ENCODE measurements at regions not wholly inside any gene's neighbourhood (a gene's known extent, or its start where the extent isn't known, plus 50 kb on each side); places are given as distances from the start of the nearest gene placed in this dataset.
"Not testable (repeated sequence)": the region's sequence is repeated elsewhere in the genome, so short reads cannot be mapped to it uniquely, and the experiment has no call there.

- no peak for DNase-seq (ENCODE audit: low read depth in 2 of 2)
Observed at GRCh38 chr6:140462076-140462452, 1087.6 kb upstream of the CITED2 start.

GRCh38 chr6:140460267-140460666 is 1085.8 kb upstream of the CITED2 start:
- no peak for DNase-seq (ENCODE audit: low read depth in 2 of 2)

GRCh38 chr6:140459209-140459608 is 1084.8 kb upstream of the CITED2 start:
- DNase-seq (ENCODE audit: low read depth in 2 of 2), result no peak

- no peak for DNase-seq (ENCODE audit: low read depth in 2 of 2)
Observed at GRCh38 chr6:140446241-140446640, 1071.8 kb upstream of the CITED2 start.

- DNase-seq (ENCODE audit: low read depth in 2 of 2), result no peak
Observed at GRCh38 chr6:140445474-140446004, 1071.1 kb upstream of the CITED2 start.

- DNase-seq (ENCODE audit: low read depth in 2 of 2), result not testable (repeated sequence)
Observed at GRCh38 chr6:140443112-140443511, 1068.7 kb upstream of the CITED2 start.

- DNase-seq (ENCODE audit: low read depth in 2 of 2), result no peak
Observed at GRCh38 chr6:140441256-140441655, 1066.8 kb upstream of the CITED2 start.

GRCh38 chr6:140440223-140440835 is 1065.9 kb upstream of the CITED2 start:
- no peak for DNase-seq (ENCODE audit: low read depth in 2 of 2)

- no peak for DNase-seq (ENCODE audit: low read depth in 2 of 2)
Observed at GRCh38 chr6:140438346-140438735, 1063.9 kb upstream of the CITED2 start.

- no peak for DNase-seq (ENCODE audit: low read depth in 2 of 2)
Observed at GRCh38 chr6:140437619-140438345, 1063.3 kb upstream of the CITED2 start.

- DNase-seq (ENCODE audit: low read depth in 2 of 2), result no peak
Observed at GRCh38 chr6:140436023-140436811, 1061.8 kb upstream of the CITED2 start.

- DNase-seq (ENCODE audit: low read depth in 2 of 2), result no peak
Observed at GRCh38 chr6:140434761-140435160, 1060.3 kb upstream of the CITED2 start.

- no peak for DNase-seq (ENCODE audit: low read depth in 2 of 2)
Observed at GRCh38 chr6:140433072-140433471, 1058.6 kb upstream of the CITED2 start.

- DNase-seq (ENCODE audit: low read depth in 2 of 2), result no peak
Observed at GRCh38 chr6:140427842-140428241, 1053.4 kb upstream of the CITED2 start.

- no peak for DNase-seq (ENCODE audit: low read depth in 2 of 2)
Observed at GRCh38 chr6:140414966-140415620, 1040.6 kb upstream of the CITED2 start.

GRCh38 chr6:140403020-140403419 is 1028.6 kb upstream of the CITED2 start:
- DNase-seq (ENCODE audit: low read depth in 2 of 2), result no peak

- no peak for DNase-seq (ENCODE audit: low read depth in 2 of 2)
Observed at GRCh38 chr6:140401761-140402160, 1027.3 kb upstream of the CITED2 start.

- DNase-seq (ENCODE audit: low read depth in 2 of 2), result no peak
Observed at GRCh38 chr6:140398076-140398475, 1023.6 kb upstream of the CITED2 start.

- no peak for DNase-seq (ENCODE audit: low read depth in 2 of 2)
Observed at GRCh38 chr6:140397106-140397505, 1022.7 kb upstream of the CITED2 start.

- DNase-seq (ENCODE audit: low read depth in 2 of 2), result no peak
Observed at GRCh38 chr6:140393665-140394540, 1019.5 kb upstream of the CITED2 start.

GRCh38 chr6:140388815-140389214 is 1014.4 kb upstream of the CITED2 start:
- no peak for DNase-seq (ENCODE audit: low read depth in 2 of 2)

Data from stimulated activated CD8-positive, alpha-beta memory T cell treated with anti-CD3 and anti-CD28 coated beads, Interleukin-7, amount 100 ng/mL, for 4 hours (primary cell).